Psoas muscle (tissue), 7 donors: ENCODE measurements at regions not wholly inside any gene's neighbourhood (a gene's known extent, or its start where the extent isn't known, plus 50 kb on each side); places are given as distances from the start of the nearest gene placed in this dataset.

Source experiments
- ATAC-seq, 4 donors: fragments of 200-7000 bp; cut with Tn5 transposase; one replicate each; pipeline ENCODE4 v1.9.1; 2020; ENCODE audit warnings: moderate library complexity in 3 of 4, mild to moderate bottlenecking in 2 of 4
- DNase-seq, 2 donors: peaks; one replicate each; pipeline ENCODE4 v3.0.0-alpha.2; 2020
- H3K27ac ChIP-seq: fragments of 200-600 bp; one replicate; pipeline ENCODE4 v1.8.0; 2022
- H3K27me3 ChIP-seq, 3 donors: fragments of 200-600 bp in 1 of 3; one replicate each; pipeline versions ENCODE4 v1.6.1 to v1.8.0; 2013 to 2022; ENCODE audit warnings: low read length in 2 of 3, mild to moderate bottlenecking in 2 of 3, moderate library complexity in 1 of 3; ENCODE audit not compliant: insufficient read depth in 3 of 3
- H3K36me3 ChIP-seq, 2 donors: fragments of 200-600 bp in 1 of 2; one replicate each; pipeline versions ENCODE4 v1.6.1 to v1.8.0; 2013 to 2022; ENCODE audit warnings: low read depth in 1 of 2, mild to moderate bottlenecking in 1 of 2, moderate library complexity in 1 of 2; ENCODE audit not compliant: insufficient read depth in 1 of 2
- H3K4me1 ChIP-seq: fragments of 200-600 bp; one replicate; pipeline ENCODE4 v1.8.0; 2022
- H3K4me3 ChIP-seq: fragments of 200-600 bp; one replicate; pipeline ENCODE4 v1.8.0; 2022; ENCODE audit warnings: mild to moderate bottlenecking
- H3K9me3 ChIP-seq: fragments of 200-600 bp; one replicate; pipeline ENCODE4 v1.8.0; 2022
- CTCF ChIP-seq: fragments of 200-600 bp; IDR thresholded peaks from one replicate; pipeline ENCODE4 v1.8.0; 2022; ENCODE audit warnings: antibody characterized with exemption
- WGBS, 3 donors: extraction: QIAGEN DNeasy Blood & Tissue Kit; methylation state at CpG; one replicate each; pipeline versions ENCODE4 v1.1.6 to v1.1.7; 2013; 5-methylcytosine and 5-hydroxymethylcytosine counted together
- intact Hi-C, 2 donors: fragments of 100-400 bp; cut with DNase I; formaldehyde crosslinking; loops; one replicate each; pipeline versions ENCODE4 v1.11.0 to v1.14.2; 2022
- donor health status: healthy with polysubstance abuse.
- donor health status: DM: no; HTN: no; CAD: no; lungs with moderate emphysema.
- donor health status: Bipolar disorder and iron deficiency.
- donor health status: healthy.
- donor health status: DM: yes; HTN: yes; CAD: no.
- donor health status: DM: no; HTN: no; CAD: no.
- donor health status: DM: yes; HTN: yes; CAD: no.

DNA sequence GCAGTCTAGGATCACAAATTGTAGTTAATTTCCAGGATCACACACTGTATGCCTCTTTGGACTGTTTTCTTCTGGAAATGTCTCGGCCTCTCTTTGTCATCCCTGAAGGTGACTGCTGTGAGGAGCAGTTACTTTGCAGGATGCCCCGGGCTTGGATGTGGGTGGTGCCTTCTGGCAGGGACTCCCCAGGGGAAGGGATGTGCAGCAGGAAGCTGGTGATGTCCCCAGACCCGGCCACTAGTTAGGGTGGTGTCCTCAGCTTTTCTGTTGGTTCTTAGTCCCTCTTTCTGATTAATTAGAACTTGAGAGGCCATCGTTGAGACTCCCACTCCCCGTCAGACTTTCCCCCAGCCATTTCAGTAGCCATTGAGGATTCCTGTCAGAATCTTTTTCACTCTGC, 286.6 kb upstream of the HDAC4 start:
- ATAC-seq (no peak), DNase-seq (no peak)
- H3K9me3 ChIP-seq: no peaks in the 10 kb centered on the region
- peaks cover 16% of the 10 kb centered on the region for H3K4me1 ChIP-seq
- 66 to 74% (median 73%) methylated on average over 5 of the region's 5 CpGs for WGBS, 3 donors
- TF ChIP-seq CTCF: no peak
- no peak overlapping the region for H3K4me3 ChIP-seq
- intact Hi-C loops: loop anchor here in 1 of 2 donors (5.0 kb wide), 1 partner anchor 55 kb away; no protein-coding TSS in a partner anchor
- no peaks in the 10 kb centered on the region for H3K36me3 ChIP-seq
- no peak overlapping the region for H3K27ac ChIP-seq
- H3K27me3 ChIP-seq: no peaks in the 10 kb centered on the region

DNA sequence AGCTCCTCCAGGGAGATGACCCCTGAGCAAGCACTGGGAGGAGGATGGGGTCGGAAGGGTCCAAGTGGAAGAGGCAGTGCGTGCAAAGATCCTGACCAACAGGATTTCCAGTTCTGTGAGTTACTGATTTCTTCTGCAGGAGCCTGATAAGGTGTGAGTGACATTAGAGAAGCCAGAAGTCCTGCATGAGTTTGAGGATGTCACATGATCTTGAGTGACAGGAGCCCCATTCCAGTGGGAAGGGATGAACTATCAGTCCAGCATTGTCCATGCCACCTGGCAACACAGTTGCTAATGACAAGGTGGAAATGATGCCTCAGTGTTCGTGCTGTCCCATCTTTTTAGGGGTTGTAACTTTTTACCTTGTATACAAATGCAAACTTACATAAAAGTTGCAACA, 285.1 kb upstream of the HDAC4 start:
- no peak for ATAC-seq
- intact Hi-C loops: loop anchor here in 1 of 2 donors (5.0 kb wide), 1 partner anchor 54 kb away; no protein-coding TSS in a partner anchor
- Histone ChIP-seq H3K4me3 (no peak overlapping the region), H3K9me3 (no peaks in the 10 kb centered on the region), H3K36me3 (no peaks in the 10 kb centered on the region), H3K27me3 (no peaks in the 10 kb centered on the region), H3K27ac (no peak overlapping the region), H3K4me1 (peaks cover 3% of the 10 kb centered on the region)
- 70 to 77% (median 74%) methylated on average over 3 of the region's 3 CpGs for WGBS, 3 donors
- no peak for DNase-seq
- TF ChIP-seq CTCF: no peak

GRCh38 chr2:239685556-239685955, 284.7 kb upstream of the HDAC4 start:
- no peak for TF ChIP-seq CTCF
- no peaks in the 10 kb centered on the region for H3K9me3 ChIP-seq
- no peak overlapping the region for H3K27ac ChIP-seq
- no peaks in the 10 kb centered on the region for H3K27me3 ChIP-seq
- 74 to 84% (median 78%) methylated on average over 8 of the region's 8 CpGs for WGBS, 3 donors
- no peak for ATAC-seq
- DNase-seq: no peak
- intact Hi-C loops: loop anchor here in 1 of 2 donors (5.0 kb wide), 1 partner anchor 53 kb away; no protein-coding TSS in a partner anchor
- H3K4me1 ChIP-seq: no peaks in the 10 kb centered on the region
- H3K4me3 ChIP-seq: no peak overlapping the region
- H3K36me3 ChIP-seq: no peaks in the 10 kb centered on the region

GRCh38 chr2:239684996-239685395, 284.2 kb upstream of the HDAC4 start:
- no peak for ATAC-seq
- no peak for DNase-seq
- WGBS, 3 donors: 79 to 87% (median 84%) methylated on average over 4 of the region's 4 CpGs
- Histone ChIP-seq H3K27me3 (no peaks in the 10 kb centered on the region), H3K9me3 (no peaks in the 10 kb centered on the region), H3K4me3 (no peak overlapping the region), H3K36me3 (no peaks in the 10 kb centered on the region), H3K27ac (no peak overlapping the region), H3K4me1 (no peaks in the 10 kb centered on the region)
- no peak for TF ChIP-seq CTCF
- intact Hi-C loops: loop anchor here in 1 of 2 donors (5.0 kb wide), 1 partner anchor 53 kb away; no protein-coding TSS in a partner anchor

DNA sequence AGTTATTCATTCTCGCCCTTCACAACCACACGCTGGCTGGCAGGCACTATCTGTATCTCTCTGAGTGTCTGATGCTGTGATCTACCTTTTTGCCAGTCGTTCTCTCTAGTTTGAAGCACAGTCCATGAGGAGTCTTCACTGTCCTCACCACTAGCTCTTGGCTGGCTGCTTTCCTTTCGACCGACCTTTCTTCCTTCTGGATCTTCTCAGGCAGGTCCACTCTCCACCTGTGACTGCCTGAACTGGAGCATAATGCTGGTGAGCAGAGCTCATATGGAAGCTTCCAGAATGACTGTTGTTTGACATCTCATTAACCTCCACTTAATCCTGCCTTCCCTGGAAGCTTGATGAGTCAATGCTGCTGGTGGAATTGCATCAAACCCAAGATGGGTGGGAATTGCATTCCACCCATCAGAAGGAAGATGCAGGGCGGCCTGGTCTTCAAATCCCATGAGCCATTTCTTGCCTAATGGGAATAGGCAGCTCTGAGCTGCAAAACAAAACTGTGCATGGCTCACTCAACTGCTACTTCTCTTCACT, 283.5 kb upstream of the HDAC4 start:
- DNase-seq: no peak
- no peaks in the 10 kb centered on the region for H3K4me1 ChIP-seq
- no peaks in the 10 kb centered on the region for H3K9me3 ChIP-seq
- no peak for TF ChIP-seq CTCF
- 93 to 96% (median 95%) methylated on average over 6 of the region's 6 CpGs for WGBS, 3 donors
- no peaks in the 10 kb centered on the region for H3K36me3 ChIP-seq
- H3K27ac ChIP-seq: no peak overlapping the region
- intact Hi-C loops: no loop called here
- ATAC-seq: no peak
- no peak overlapping the region for H3K4me3 ChIP-seq
- H3K27me3 ChIP-seq: no peaks in the 10 kb centered on the region
